Stimulated activated CD4-positive, alpha-beta T cell treated with anti-CD3 and anti-CD28 coated beads, Interleukin-12 subunit alpha, Interleukin-12 subunit beta, amount 100 ng/mL, for 24 hours (primary cell): ENCODE measurements at regions not wholly inside any gene's neighbourhood (a gene's known extent, or its start where the extent isn't known, plus 50 kb on each side); places are given as distances from the start of the nearest gene placed in this dataset.

Experiments used
- DNase-seq, 2 experiments: peaks; one replicate each; pipeline ENCODE4 v3.0.0-alpha.2; 2020; ENCODE audit warnings: low read depth in 2 of 2

GRCh38 chr15:52876991-52877663, 87.0 kb upstream of the ONECUT1 start:
- no peak for DNase-seq

GRCh38 chr15:52872036-52872818, 82.1 kb upstream of the ONECUT1 start:
- DNase-seq, result no peak

- no peak for DNase-seq
These were observed 79.9 kb upstream of the ONECUT1 start for GRCh38 chr15:52870015-52870414.

- DNase-seq, result no peak
These were observed 76.6 kb upstream of the ONECUT1 start for GRCh38 chr15:52866698-52867097.

GRCh38 chr15:52862677-52863076, 72.5 kb upstream of the ONECUT1 start:
- no peak for DNase-seq

GRCh38 chr15:52858782-52859176, 68.6 kb upstream of the ONECUT1 start:
- DNase-seq, result no peak

- no peak for DNase-seq
These were observed 68.0 kb upstream of the ONECUT1 start for GRCh38 chr15:52857937-52858781.

- no peak for DNase-seq
These were observed 67.3 kb upstream of the ONECUT1 start for GRCh38 chr15:52857471-52857870.

- no peak for DNase-seq
These were observed 66.2 kb upstream of the ONECUT1 start for GRCh38 chr15:52856286-52856685.

GRCh38 chr15:52855157-52855556, 65.0 kb upstream of the ONECUT1 start:
- DNase-seq, result no peak

- DNase-seq, result no peak
These were observed 54.7 kb upstream of the ONECUT1 start for GRCh38 chr15:52844823-52845222.
